OCI-LY7 (cell line): ENCODE measurements at regions not wholly inside any gene's neighbourhood (a gene's known extent, or its start where the extent isn't known, plus 50 kb on each side); places are given as distances from the start of the nearest gene placed in this dataset.

Source experiments
- BruUV-seq: library from RNA; stranded (reverse); fragments of 400-500 nt; replicated peaks from 2 replicates; lab custom pipeline; 2021; lab: Mats Ljungman, UMichigan
- CTCF ChIA-PET: fragments of 300-600 bp; sonication (Branson Sonifier 250); formaldehyde crosslinking; loops from one replicate; lab custom pipeline; 2022; ENCODE audit warnings: antibody characterized with exemption; ENCODE audit not compliant: unreplicated experiment; lab: Charles Lee
- POLR2A ChIA-PET: fragments of 300-600 bp; sonication (Branson Sonifier 250); formaldehyde crosslinking; loops from one replicate; lab custom pipeline; 2022; ENCODE audit warnings: antibody characterized with exemption; lab: Charles Lee
- DNase-seq: peaks from one replicate; pipeline ENCODE4 v3.0.0-alpha.2; 2015; ENCODE audit warnings: low spot score
- H2AFZ ChIP-seq: fragments of 200-600 bp; sonication (generic), shearing (Covaris generic); 2 replicates; pipeline ENCODE4 v1.6.1; 2014; ENCODE audit warnings: mild to moderate bottlenecking, antibody characterized with exemption, low read length, moderate library complexity
- H3K27ac ChIP-seq: fragments of 200-600 bp; sonication (generic); 2 replicates; pipeline ENCODE4 v1.5.1; 2014; ENCODE audit warnings: mixed run types, low read depth, mild to moderate bottlenecking, moderate library complexity, low read length, inconsistent platforms; ENCODE audit not compliant: poor library complexity, severe bottlenecking
- H3K36me3 ChIP-seq: fragments of 200-600 bp; sonication (generic); 2 replicates; pipeline ENCODE4 v1.6.1; 2014; ENCODE audit warnings: mild to moderate bottlenecking, antibody characterized with exemption, low read length, moderate library complexity, mixed read lengths; ENCODE audit not compliant: insufficient read depth
- H3K4me1 ChIP-seq: fragments of 200-600 bp; sonication (generic); 2 replicates; pipeline ENCODE4 v1.5.1; 2014; ENCODE audit warnings: mild to moderate bottlenecking, low read length; ENCODE audit not compliant: insufficient read depth, poor library complexity, severe bottlenecking
- H3K4me2 ChIP-seq: fragments of 200-600 bp; sonication (generic); 2 replicates; pipeline ENCODE4 v1.6.1; 2014; ENCODE audit warnings: mild to moderate bottlenecking, low read length
- H3K4me3 ChIP-seq: fragments of 200-600 bp; sonication (generic); 2 replicates; pipeline ENCODE4 v1.5.1; 2014; ENCODE audit warnings: mild to moderate bottlenecking, low read depth, low read length; ENCODE audit not compliant: poor library complexity, severe bottlenecking
- H3K79me2 ChIP-seq: fragments of 200-600 bp; sonication (generic); 2 replicates; pipeline ENCODE4 v1.6.1; 2016; ENCODE audit warnings: low read depth, mild to moderate bottlenecking, low read length, moderate library complexity, mixed read lengths; ENCODE audit not compliant: insufficient read depth
- H3K9me2 ChIP-seq: fragments of 200-600 bp; sonication (generic); 2 replicates; pipeline ENCODE4 v1.6.1; 2016; ENCODE audit warnings: mild to moderate bottlenecking, low read length, mixed read lengths; ENCODE audit not compliant: insufficient read depth
- H3K9me3 ChIP-seq: fragments of 200-600 bp; sonication (generic); 2 replicates; pipeline ENCODE4 v1.6.1; 2014; ENCODE audit warnings: mild to moderate bottlenecking, mixed run types, low read length, mixed read lengths
- H4K20me1 ChIP-seq: fragments of 200-600 bp; sonication (generic); 2 replicates; pipeline ENCODE4 v1.6.1; 2014; ENCODE audit warnings: mild to moderate bottlenecking, antibody characterized with exemption, low read length, moderate library complexity, mixed read lengths; ENCODE audit not compliant: insufficient read depth
- EZH2phosphoT487 ChIP-seq: fragments of 200-600 bp; sonication (generic); IDR thresholded peaks from 2 replicates; pipeline ENCODE4 v1.6.1; 2018; ENCODE audit warnings: low read depth, borderline replicate concordance, mild to moderate bottlenecking, mixed run types, antibody characterized with exemption, low read length, moderate library complexity, mixed read lengths
- intact Hi-C: fragments of 100-400 bp; cut with micrococcal nuclease; formaldehyde crosslinking; loops from one replicate; pipeline ENCODE4 v1.10.0; 2022; ENCODE audit not compliant: unreplicated experiment
- TF ChIP-seq, protein P1 (sequence below): fragments of 200-600 bp; sonication (generic); conservative IDR thresholded peaks from 2 replicates; pipeline ENCODE4 v1.5.1; 2014; ENCODE audit warnings: mild to moderate bottlenecking, antibody characterized with exemption, low read length, moderate library complexity, mixed read lengths

DNA sequence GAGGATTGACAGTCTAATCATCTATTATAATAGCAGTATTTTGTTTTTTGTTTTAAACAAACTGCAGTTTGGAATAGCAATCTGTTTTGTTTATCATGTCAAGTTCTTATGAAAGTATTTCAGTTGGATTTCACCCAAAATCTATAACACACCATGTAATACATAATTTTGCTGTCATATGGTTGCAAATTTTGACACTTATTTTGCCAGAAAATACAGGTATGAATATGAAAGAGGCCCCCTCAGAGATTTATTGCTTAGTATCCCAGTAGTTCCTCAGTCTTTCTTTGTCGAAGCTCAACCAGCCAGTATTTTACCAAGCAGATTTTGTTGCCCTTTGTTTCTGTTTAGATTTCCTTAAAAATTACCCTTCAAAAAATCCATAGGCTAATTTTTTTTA, 317.5 kb upstream of the CXADR start:
- H3K79me2 ChIP-seq = no peaks in the 10 kb centered on the region
- no peak overlapping the region for H3K27ac ChIP-seq
- no peaks in the 10 kb centered on the region for H3K36me3 ChIP-seq
- H3K9me3 ChIP-seq = no peaks in the 10 kb centered on the region
- no peaks in the 10 kb centered on the region for H3K4me1 ChIP-seq
- H3K4me2 ChIP-seq = no peak overlapping the region
- no peaks in the 10 kb centered on the region for H4K20me1 ChIP-seq
- POLR2A ChIA-PET = interaction anchor here (0.7 kb wide), 2 partner anchors 279 to 395 kb away, joined by 3 to 5 read pairs; no protein-coding TSS in a partner anchor
- TF ChIP-seq EZH2phosphoT487 = no peak
- DNase-seq = no peak
- H3K9me2 ChIP-seq = no peaks in the 10 kb centered on the region
- intact Hi-C loops = no loop called here
- CTCF ChIA-PET = no interaction called here
- no peak overlapping the region for H3K4me3 ChIP-seq
- BruUV-seq = no TSS peak
- no peak overlapping the region for H2AFZ ChIP-seq

- Histone ChIP-seq H3K36me3 (no peaks in the 10 kb centered on the region), H3K9me2 (no peaks in the 10 kb centered on the region), H3K27ac (no peak overlapping the region), H3K4me2 (no peak overlapping the region), H4K20me1 (no peaks in the 10 kb centered on the region), H3K79me2 (no peaks in the 10 kb centered on the region), H2AFZ (no peak overlapping the region), H3K4me1 (no peaks in the 10 kb centered on the region), H3K9me3 (no peaks in the 10 kb centered on the region), H3K4me3 (no peak overlapping the region)
- no peak for DNase-seq
- CTCF ChIA-PET = no interaction called here
- TF ChIP-seq, protein P1, sequence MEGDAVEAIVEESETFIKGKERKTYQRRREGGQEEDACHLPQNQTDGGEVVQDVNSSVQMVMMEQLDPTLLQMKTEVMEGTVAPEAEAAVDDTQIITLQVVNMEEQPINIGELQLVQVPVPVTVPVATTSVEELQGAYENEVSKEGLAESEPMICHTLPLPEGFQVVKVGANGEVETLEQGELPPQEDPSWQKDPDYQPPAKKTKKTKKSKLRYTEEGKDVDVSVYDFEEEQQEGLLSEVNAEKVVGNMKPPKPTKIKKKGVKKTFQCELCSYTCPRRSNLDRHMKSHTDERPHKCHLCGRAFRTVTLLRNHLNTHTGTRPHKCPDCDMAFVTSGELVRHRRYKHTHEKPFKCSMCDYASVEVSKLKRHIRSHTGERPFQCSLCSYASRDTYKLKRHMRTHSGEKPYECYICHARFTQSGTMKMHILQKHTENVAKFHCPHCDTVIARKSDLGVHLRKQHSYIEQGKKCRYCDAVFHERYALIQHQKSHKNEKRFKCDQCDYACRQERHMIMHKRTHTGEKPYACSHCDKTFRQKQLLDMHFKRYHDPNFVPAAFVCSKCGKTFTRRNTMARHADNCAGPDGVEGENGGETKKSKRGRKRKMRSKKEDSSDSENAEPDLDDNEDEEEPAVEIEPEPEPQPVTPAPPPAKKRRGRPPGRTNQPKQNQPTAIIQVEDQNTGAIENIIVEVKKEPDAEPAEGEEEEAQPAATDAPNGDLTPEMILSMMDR = no peak
- TF ChIP-seq EZH2phosphoT487 = no peak
- no TSS peak for BruUV-seq
- intact Hi-C loops = no loop called here
- POLR2A ChIA-PET = interaction anchor here (0.7 kb wide), 3 partner anchors 280 to 983 kb away, joined by 3 to 5 read pairs (median 3); no protein-coding TSS in a partner anchor
These were observed 316.9 kb upstream of the CXADR start for GRCh38 chr21:17195976-17196375.

DNA sequence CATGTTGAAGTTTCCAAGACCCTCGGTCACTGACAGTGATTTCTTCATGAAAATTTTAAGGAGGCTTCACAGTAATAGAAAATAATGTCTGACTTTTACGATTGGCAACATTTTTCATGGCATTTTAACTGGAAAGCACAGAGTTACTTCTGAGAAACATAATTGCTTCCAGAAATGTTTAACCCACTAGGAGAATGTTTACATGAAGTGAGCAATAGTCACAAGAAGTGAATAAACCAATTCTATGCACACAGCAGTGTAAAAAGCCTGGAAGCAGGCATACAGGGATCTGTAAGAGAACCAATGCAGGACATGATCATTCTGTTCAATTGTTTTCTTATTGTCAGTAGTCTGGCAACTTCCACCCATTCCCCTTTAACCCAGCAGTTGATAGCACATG, 316.2 kb upstream of the CXADR start:
- no peak overlapping the region for H3K27ac ChIP-seq
- ChIA-PET POLR2A (interaction anchor here (0.7 kb wide), 1 partner anchor 982 kb away, joined by 3 read pairs; no protein-coding TSS in a partner anchor), CTCF (no interaction called here)
- intact Hi-C loops = no loop called here
- H2AFZ ChIP-seq = no peak overlapping the region
- DNase-seq = no peak
- H4K20me1 ChIP-seq = no peaks in the 10 kb centered on the region
- TF ChIP-seq, protein P1 = no peak
- TF ChIP-seq EZH2phosphoT487 = no peak
- no peaks in the 10 kb centered on the region for H3K36me3 ChIP-seq
- no peaks in the 10 kb centered on the region for H3K9me3 ChIP-seq
- no peaks in the 10 kb centered on the region for H3K79me2 ChIP-seq
- H3K4me2 ChIP-seq = no peak overlapping the region
- no peak overlapping the region for H3K4me3 ChIP-seq
- no peaks in the 10 kb centered on the region for H3K4me1 ChIP-seq
- H3K9me2 ChIP-seq = no peaks in the 10 kb centered on the region
- BruUV-seq = no TSS peak
